ENCODE measurements at regions not wholly inside any gene's neighbourhood (a gene's known extent, or its start where the extent isn't known, plus 50 kb on each side); places are given as distances from the start of the nearest gene placed in this dataset.

DNA sequence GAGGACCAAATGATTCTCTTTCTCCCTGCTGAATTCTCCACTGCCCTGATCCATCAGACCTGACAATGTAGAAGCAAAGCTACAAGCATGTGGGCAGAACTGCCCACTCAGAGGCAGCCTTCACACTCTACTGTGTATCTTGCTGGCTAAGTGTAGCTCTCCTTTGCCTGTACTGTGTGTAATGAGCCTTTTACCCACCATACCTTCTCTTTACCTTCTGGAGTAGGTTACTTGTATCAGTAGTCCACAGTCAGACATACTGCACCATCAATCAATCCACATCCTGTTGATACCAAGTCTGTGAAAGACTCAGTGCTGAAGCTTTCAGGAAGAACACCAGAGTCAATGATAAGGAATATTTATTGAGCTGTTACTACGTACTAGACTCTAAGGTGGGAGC is 440.7 kb upstream of the ARHGEF26 start:
- DNase-seq, result no peak

- no peak for DNase-seq
Measured at GRCh38 chr3:153681057-153681456, 440.1 kb upstream of the ARHGEF26 start.

DNA sequence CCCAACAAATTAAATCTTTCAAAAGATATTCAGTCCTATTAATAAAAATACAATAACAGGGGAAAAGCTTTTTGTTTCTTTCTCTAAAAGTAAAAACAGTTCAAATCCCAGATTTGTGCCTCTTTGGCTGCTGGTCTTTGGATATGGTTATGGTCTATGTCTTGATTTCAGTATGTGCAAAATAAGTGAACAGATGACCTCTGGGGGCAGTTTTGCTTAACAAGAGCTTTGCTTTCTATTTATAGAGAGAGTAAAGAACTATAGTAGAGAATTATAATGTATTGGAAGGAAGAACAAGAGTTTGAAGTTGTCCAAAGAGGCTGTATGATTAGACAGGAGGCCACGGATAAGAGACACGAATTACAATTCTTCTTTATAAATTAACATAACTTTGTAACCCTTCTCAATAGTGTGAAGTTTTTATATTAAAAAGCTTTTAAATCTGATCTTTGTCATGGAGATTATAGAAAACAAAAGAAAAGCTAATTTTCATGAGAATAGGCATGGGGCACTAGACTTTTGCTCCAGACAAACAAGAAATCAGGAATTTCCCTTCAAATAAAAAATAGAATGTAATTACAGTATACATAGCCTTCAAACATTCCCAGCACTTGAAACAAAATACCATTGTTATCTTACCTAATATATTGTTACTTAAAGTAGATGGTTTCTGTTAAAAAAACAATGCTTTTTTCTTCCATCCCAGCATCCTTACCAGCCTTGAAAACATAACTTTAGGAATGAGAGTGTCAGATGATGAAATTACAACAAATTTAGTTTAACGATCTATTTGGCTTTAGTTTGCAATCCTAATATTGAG is 432.7 kb upstream of the ARHGEF26 start:
- no peak for DNase-seq

DNA sequence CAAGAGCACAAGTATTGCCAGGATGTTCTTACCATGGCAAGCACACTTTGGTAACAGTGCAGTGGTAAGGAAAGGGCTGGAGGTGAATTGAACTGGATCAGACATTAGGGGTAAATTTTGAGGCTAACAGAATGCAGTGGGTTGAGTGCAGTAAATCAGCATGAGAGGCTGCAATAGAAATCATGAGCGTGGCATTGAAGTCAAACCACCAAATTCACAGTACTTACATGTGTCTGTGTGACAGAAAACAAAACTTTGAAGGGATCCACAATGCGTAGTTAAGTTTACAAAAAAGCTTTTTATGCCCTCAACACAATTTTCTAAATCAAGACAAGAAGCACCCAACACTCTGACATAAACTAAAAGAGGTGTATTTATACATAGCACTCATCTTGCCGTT is 428.0 kb upstream of the ARHGEF26 start:
- DNase-seq, result no peak

GRCh38 chr3:153702106-153702505 is 419.1 kb upstream of the ARHGEF26 start:
- DNase-seq, result no peak

DNA sequence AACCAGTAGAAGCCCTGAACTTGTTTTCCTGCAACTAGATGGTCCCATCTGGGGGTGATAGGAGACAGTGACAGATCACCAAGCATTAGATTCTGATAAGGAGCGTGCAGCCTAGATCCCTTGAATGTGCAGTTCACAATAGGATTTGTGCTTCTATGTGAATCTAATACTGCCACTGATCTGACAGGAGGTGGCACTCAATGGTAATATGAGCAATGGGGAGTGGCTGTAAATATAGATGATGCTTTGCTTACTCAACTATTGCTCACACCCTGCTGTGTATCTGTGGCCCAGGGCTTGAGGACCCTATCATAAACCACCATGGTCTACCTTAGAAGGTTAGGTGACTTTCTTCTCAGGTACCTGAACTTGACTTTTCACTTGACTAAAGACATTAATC is 417.1 kb upstream of the ARHGEF26 start:
- no peak for DNase-seq

GRCh38 chr3:153706706-153707105 is 414.5 kb upstream of the ARHGEF26 start:
- no peak for DNase-seq

- DNase-seq, result no peak
Measured at GRCh38 chr3:153714016-153714415, 407.2 kb upstream of the ARHGEF26 start.

DNA sequence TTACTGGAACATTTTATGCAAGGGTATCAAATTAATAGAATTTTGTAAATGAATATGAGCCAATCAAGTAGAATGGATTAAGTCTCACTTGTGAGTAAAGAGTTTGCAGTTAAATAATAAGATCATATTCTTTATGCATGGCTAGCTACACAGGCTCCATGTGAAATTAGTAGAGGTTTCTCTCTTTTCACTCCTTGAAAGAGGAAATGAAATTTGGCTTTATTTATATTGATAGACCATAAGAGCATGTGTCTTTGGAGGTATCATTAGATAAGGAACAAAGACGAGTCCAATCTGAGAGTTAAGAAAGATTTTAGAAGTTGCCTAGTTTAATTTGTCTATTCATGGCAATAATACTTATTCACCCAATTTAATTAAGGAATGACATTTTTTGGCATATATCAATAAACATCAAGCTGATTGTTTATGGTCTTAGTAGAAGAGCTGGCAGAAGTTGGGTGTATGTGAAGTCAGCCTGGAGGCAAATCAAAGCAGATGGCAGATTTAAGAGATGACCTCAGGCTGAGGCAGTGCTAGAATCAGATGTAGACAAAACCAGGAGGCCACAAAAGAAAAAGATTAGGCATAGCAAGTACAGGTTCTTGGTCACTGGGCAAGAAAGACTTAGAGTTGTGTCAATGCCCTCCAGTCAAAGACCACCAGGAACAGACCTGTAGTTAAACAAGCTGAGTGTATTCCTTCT is 406.5 kb upstream of the ARHGEF26 start:
- DNase-seq, result no peak

- no peak for DNase-seq
Measured at GRCh38 chr3:153722157-153722556, 399.0 kb upstream of the ARHGEF26 start.

- DNase-seq, result no peak
Measured at GRCh38 chr3:153731071-153731470, 390.1 kb upstream of the ARHGEF26 start.

- no peak for DNase-seq
Measured at GRCh38 chr3:153734777-153735551, 386.2 kb upstream of the ARHGEF26 start.

DNA sequence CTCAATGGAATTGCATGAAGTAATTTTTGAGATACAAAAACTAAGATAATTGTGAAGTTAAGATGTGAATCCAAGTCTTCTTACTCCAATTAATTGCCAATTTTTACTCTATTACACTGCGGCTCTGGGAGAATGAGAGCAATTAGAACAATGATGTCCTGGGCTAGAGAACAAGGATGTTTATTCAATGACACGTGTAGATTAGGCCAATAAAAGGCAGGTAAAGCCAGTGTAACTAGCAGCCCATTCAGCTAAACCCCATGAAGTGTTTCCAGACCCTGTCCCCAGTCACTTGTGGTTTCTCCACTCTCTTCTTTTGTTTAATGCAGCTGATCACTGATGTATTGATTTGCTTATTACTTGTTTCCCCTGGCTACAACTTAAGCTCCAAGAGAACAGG is 381.1 kb upstream of the ARHGEF26 start:
- no peak for DNase-seq

- no peak for DNase-seq
Measured at GRCh38 chr3:153744889-153745288, 376.3 kb upstream of the ARHGEF26 start.

DNA sequence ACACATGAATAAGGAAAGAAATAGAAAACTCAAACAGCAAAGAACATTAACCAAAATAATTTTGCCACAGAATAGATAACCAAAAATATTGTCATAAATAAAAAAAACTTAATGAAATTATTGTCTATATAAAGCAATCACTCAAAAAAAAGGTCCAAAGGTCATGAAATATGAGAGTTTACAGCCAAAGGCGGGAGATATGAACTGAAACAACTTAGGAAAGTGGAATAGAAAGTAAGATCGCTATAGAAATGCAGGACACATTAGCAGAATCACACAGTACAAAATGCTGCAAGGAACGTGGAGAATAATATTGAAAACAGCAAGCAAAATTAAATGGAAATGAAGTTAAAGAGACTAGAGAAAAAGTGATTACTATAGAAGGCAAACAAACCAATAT is 375.0 kb upstream of the ARHGEF26 start:
- DNase-seq, result no peak

DNA sequence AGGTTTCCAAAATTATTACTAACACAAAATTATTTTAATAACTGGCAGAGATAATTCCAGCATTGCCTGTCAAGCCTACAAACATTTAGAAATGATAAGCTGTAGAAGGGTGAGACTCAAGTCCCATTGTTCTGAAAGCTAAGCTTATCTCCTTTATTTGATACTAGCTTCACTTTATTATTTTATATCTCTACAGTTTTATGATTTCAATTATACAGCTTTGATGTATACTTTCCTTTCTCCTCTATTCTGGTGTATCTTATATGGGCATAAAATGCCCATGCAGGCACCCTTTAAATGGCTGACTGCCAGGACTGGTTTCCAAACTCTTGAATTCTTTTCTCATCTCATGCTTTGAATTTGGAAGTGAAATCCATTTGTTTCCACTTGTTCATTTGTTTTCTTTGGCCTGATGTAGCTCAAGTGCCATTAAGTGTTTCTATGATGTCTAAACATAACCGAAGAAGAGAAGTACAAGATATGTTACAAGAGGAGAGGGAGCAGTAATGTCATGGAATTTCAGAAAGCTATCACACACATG is 372.1 kb upstream of the ARHGEF26 start:
- no peak for DNase-seq

DNA sequence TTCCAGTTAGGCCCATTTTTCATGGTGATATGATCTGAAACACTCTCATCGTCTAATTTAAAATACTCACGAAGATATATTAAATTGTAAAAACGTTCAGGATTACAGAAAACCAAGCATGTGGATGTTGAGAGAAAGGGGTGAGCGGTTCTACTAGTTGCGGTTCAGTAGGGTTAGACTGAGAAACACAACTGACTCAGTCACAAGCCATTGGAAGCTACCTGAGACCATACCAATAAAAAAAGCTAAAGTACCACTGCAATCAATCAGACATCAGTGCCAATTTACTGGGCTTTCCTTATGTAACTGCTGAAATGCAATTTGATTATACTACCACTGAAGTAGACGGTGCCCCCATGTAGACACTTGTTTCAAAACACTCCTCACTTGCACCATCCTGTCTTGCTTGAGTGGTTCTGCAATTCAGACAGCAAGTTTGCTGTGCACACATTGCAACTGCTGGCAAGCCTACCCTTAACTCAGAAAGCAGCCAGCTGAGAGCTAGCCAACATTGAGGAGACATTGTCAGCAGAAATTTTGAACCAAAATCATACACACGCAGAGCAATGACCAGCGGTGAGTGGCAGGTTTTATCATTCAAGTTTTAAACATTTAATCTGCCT is 368.7 kb upstream of the ARHGEF26 start:
- no peak for DNase-seq

DNA sequence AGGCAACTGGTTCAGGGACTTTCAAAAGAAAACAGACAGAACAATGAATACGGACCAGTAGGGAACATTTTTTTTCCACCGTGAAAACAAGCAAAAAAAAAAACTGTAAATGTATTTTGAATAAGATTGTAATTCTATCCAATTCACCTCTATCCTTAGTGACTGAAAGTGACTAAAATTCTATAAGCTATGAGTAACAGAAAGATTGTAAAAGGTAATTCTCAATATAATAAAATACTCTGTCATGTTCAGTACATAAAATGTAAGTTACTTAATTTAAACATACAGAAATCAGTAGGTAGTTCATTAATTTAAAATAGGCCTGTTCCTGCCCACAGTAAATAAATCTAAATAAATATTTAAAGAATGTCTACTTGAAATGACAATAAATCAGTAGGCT is 368.2 kb upstream of the ARHGEF26 start:
- no peak for DNase-seq

DNA sequence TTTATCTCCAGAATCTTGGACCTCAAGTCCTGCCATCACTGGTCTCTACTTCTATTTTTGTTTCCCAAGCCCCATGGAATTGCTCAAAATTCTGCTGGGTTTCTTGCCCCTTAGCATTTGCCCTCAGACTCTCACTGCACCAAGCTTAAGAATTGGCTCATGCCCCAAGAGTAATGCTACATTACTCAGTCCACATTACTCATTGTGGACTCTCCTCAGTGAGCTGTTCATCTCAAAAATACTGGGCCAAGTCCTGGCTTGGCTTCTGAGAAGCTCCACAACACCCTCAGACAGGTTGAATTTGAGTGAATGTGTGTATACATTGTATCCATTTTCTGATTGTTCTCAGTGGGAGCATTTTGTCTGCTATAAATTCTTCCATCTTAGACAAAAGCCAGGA is 364.4 kb upstream of the ARHGEF26 start:
- no peak for DNase-seq

DNA sequence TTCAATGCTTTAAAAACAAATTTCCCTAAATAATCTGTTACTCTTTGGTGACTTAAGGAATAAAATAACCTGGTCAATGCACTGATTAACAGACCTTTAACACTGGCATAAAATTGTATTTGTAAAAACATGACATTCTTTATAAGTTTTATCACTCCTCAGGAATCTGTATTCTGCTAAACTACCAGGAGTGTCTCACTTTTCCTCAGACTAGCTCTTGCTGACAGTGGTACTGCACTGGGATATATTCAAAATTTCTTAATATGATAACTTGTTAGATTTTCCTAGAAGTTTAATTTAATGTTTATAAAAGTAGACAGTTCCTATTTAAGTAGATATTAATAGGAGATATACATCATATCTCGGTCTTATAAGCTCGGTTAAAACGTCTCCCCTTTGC is 363.4 kb upstream of the ARHGEF26 start:
- no peak for DNase-seq

DNA sequence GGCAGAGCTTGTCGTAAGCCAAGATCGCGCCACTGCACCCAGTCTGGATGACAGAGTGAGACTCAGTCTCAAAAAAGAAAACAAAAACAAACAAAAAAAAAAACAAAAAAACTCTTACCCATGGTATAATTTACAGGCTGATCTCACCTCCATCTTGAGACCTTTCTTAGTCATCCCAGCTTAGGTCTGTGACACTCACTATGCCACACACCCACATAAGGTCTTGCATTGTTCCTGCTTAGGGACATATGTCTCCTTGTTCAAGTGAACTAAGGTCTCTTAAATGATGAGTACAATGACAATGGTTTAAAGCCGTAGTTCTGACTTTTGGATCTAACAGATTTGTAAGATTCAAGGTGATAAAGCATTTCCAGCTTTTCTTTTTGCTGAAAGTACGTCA is 360.2 kb upstream of the ARHGEF26 start:
- no peak for DNase-seq

DNA sequence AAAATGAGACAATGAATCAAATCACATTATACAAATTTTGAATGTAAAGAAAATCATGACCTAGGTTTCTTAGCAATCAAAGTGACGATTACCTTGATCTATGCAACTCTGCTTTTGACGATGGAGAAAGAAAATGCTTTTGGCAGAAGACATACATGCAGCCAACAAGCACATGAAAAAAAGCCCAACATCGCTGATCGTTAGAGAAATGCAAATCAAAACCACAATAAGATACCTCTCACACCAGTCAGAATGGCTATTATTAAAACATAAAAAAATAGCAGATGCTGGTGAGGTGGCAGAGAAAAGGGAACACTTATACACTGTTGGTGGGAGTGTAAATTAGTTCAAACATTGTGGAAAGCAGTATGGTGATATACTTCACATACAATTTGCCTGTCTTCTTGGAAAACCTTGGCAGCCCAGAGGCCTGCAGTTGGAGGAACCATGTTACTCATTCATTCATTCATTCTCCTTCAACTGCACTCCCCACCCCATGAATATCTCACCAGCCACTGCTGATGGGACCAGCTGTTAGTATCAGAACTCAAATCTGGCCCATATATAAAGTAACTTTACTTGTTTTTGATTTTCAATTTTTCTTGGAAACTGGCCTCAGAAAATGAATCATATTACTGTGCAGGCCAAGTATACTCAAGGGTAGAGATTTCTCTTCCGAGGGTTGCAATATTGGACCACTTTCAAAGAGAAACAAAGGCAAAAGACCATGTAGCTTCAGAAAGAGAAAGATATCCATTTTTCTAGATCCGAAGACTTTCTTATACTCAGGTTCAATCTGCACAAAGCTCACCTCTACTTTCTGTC is 358.6 kb upstream of the ARHGEF26 start:
- no peak for DNase-seq

Data from retina (tissue), 1 donor.